ENCODE measurements at regions not wholly inside any gene's neighbourhood (a gene's known extent, or its start where the extent isn't known, plus 50 kb on each side); places are given as distances from the start of the nearest gene placed in this dataset.

DNA sequence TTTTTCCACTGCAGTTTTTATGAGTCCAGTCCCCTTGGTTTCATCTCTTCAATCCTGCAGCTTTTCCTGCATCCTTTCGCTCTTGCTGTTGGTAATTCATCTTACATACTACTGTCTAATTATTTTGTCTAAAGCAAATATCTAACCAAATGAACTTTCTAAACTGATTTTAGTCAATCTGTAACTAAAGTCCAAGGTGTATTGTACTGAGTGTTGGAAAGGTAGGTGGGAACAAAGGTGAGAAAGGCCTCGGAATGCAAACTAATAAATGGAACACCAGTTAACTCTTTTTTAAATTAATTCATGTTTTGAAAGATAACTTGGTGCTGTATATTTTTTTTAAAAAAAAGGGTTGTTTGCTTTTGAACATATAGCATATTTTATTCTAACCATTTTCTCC lies 152.7 kb upstream of the CYLC2 start:
- TF ChIP-seq, protein P1, sequence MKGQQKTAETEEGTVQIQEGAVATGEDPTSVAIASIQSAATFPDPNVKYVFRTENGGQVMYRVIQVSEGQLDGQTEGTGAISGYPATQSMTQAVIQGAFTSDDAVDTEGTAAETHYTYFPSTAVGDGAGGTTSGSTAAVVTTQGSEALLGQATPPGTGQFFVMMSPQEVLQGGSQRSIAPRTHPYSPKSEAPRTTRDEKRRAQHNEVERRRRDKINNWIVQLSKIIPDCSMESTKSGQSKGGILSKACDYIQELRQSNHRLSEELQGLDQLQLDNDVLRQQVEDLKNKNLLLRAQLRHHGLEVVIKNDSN (IDR thresholded peaks at IDR 0.05), result no peak
- TF ChIP-seq ZBTB7A (IDR thresholded peaks at IDR 0.05; ENCODE audit: low read depth) (no peak), EP300 (IDR thresholded peaks at IDR 0.05; ENCODE audit: borderline replicate concordance) (no peak), NFIC (IDR thresholded peaks at IDR 0.05) (no peak), TAF1 (IDR thresholded peaks at IDR 0.05; ENCODE audit: low read depth) (no peak), CEBPB (IDR thresholded peaks at IDR 0.05) (no peak), TEAD4 (IDR thresholded peaks at IDR 0.05) (no peak), TCF12 (IDR thresholded peaks at IDR 0.05; ENCODE audit: low read depth) (no peak), RAD21 (IDR thresholded peaks at IDR 0.05; ENCODE audit: low read depth) (no peak), FOXM1 (IDR thresholded peaks at IDR 0.05; ENCODE audit: borderline replicate concordance, low read depth) (no peak), YY1 (IDR thresholded peaks at IDR 0.05; ENCODE audit: low read depth) (no peak)
- TF ChIP-seq, protein P2, sequence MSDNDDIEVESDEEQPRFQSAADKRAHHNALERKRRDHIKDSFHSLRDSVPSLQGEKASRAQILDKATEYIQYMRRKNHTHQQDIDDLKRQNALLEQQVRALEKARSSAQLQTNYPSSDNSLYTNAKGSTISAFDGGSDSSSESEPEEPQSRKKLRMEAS (IDR thresholded peaks at IDR 0.05), result no peak
- TF ChIP-seq, protein P3, sequence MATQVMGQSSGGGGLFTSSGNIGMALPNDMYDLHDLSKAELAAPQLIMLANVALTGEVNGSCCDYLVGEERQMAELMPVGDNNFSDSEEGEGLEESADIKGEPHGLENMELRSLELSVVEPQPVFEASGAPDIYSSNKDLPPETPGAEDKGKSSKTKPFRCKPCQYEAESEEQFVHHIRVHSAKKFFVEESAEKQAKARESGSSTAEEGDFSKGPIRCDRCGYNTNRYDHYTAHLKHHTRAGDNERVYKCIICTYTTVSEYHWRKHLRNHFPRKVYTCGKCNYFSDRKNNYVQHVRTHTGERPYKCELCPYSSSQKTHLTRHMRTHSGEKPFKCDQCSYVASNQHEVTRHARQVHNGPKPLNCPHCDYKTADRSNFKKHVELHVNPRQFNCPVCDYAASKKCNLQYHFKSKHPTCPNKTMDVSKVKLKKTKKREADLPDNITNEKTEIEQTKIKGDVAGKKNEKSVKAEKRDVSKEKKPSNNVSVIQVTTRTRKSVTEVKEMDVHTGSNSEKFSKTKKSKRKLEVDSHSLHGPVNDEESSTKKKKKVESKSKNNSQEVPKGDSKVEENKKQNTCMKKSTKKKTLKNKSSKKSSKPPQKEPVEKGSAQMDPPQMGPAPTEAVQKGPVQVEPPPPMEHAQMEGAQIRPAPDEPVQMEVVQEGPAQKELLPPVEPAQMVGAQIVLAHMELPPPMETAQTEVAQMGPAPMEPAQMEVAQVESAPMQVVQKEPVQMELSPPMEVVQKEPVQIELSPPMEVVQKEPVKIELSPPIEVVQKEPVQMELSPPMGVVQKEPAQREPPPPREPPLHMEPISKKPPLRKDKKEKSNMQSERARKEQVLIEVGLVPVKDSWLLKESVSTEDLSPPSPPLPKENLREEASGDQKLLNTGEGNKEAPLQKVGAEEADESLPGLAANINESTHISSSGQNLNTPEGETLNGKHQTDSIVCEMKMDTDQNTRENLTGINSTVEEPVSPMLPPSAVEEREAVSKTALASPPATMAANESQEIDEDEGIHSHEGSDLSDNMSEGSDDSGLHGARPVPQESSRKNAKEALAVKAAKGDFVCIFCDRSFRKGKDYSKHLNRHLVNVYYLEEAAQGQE (IDR thresholded peaks at IDR 0.05; ENCODE audit: low read depth), result no peak

DNA sequence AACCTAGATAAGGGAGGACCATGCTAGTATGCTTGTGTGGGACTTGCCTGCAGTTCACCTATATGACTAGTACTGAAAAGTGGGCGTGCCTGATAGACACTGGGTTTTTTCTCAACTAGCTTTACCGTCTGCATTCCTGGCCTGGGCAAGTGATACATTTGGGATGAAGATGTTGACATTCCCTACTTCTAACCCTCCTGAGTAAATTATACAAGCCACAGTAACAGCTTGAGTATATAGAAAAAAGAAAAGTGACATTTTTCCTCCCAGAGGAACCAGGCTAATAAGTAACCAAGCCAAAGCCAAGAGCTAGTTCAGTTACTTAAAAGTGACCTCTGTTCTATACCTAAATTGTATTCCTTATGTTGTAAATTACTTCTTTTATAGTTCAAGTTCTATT lies 153.8 kb upstream of the CYLC2 start:
- TF ChIP-seq ZBTB7A (IDR thresholded peaks at IDR 0.05; ENCODE audit: low read depth), result no peak
- no peak for TF ChIP-seq CEBPB (IDR thresholded peaks at IDR 0.05)
- no peak for TF ChIP-seq YY1 (IDR thresholded peaks at IDR 0.05; ENCODE audit: low read depth)
- no peak for TF ChIP-seq FOXM1 (IDR thresholded peaks at IDR 0.05; ENCODE audit: borderline replicate concordance, low read depth)
- TF ChIP-seq TEAD4 (IDR thresholded peaks at IDR 0.05), result no peak
- no peak for TF ChIP-seq EGR1 (IDR thresholded peaks at IDR 0.05)
- TF ChIP-seq CREB1 (IDR thresholded peaks at IDR 0.05; ENCODE audit: low read depth), result no peak
- TF ChIP-seq NFIC (IDR thresholded peaks at IDR 0.05), result no peak

DNA sequence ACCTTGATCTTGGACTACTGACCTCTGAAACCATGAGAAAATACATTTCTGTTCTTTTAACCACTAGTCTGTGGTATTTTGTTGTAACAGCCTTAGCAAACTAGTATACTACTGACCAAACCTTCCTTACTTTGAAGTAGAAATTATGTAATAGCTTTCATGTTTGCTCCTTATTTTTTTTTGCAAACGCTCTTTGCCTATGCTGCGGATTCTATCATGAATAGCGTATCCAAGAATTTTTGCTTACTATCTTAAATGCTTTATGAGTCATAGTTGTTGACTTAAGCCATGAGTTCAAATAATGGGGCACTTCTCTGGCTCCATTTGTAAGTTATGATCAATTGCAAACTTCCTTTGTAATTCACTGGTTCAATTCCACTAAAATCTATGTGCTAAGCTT lies 154.8 kb upstream of the CYLC2 start:
- TF ChIP-seq RAD21 (IDR thresholded peaks at IDR 0.05; ENCODE audit: low read depth) (no peak), CREB1 (IDR thresholded peaks at IDR 0.05; ENCODE audit: low read depth) (no peak), FOXM1 (IDR thresholded peaks at IDR 0.05; ENCODE audit: borderline replicate concordance, low read depth) (no peak), EP300 (IDR thresholded peaks at IDR 0.05; ENCODE audit: borderline replicate concordance) (no peak), TCF12 (IDR thresholded peaks at IDR 0.05; ENCODE audit: low read depth) (no peak), ZBTB7A (IDR thresholded peaks at IDR 0.05; ENCODE audit: low read depth) (no peak)
- TF ChIP-seq, protein P1 (IDR thresholded peaks at IDR 0.05), result no peak
- TF ChIP-seq, protein P3 (IDR thresholded peaks at IDR 0.05; ENCODE audit: low read depth), result no peak

DNA sequence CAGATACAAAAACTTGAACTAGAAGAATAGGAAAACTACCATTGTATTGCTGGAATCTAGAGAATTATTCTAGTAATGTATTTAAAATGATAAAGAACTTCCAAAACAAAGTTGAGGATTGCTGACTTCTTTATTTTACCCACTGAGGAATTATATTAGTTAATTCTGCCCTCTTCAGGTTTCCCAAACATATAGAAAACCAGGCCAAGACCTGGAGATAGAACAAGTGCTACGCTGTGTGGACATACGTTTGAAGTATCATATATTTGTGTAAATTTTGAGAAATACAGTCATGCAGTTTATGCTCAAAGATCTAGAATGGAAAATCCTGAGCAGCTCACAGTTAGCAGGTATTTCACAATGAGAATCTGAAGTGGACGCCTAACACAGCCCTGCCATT lies 162.3 kb upstream of the CYLC2 start:
- TF ChIP-seq TAF1 (IDR thresholded peaks at IDR 0.05; ENCODE audit: low read depth) (no peak), CEBPB (IDR thresholded peaks at IDR 0.05) (no peak), NFIC (IDR thresholded peaks at IDR 0.05) (no peak), TEAD4 (IDR thresholded peaks at IDR 0.05) (no peak), ZBTB7A (IDR thresholded peaks at IDR 0.05; ENCODE audit: low read depth) (no peak), YY1 (IDR thresholded peaks at IDR 0.05; ENCODE audit: low read depth) (no peak), TCF12 (IDR thresholded peaks at IDR 0.05; ENCODE audit: low read depth) (no peak)
- TF ChIP-seq, protein P2 (IDR thresholded peaks at IDR 0.05), result no peak

DNA sequence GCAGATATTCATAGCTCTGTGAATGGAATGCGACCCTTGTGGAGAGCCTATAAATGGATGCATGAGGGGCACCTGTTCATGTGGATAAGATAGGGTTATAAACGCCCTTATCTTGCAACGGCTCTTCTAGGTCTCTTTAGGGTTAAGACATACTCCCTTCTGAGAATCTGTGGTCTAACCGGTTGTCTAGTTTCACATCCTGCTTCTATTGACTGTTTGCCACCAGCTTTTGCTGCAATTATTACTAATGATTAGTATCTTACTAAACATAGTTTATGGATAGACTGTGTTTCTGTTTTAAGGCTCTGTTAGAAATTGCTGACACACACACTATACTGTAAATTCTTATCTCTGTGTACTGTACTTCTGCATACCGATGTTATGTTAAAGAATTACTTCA lies 198.9 kb upstream of the CYLC2 start:
- TF ChIP-seq, protein P1 (IDR thresholded peaks at IDR 0.05), result no peak
- no peak for TF ChIP-seq RAD21 (IDR thresholded peaks at IDR 0.05; ENCODE audit: low read depth)

DNA sequence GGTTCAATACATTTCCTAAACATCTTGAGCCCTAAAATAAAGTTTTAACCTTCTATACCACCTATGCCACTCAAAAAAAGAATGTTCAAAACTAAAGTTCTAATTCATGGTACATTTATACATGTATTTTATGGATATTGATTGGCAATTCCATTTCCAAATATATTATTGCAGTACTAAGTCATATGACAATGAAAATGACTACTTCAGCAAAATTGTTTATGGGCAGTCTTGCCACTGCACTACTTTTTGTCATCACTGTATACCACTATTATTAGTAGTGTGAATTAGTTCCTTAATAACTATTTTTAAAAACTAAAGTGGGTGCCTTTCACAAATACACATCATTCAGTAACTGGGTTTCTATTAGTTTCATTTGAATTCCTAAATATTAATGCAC lies 199.6 kb upstream of the CYLC2 start:
- TF ChIP-seq TEAD4 (IDR thresholded peaks at IDR 0.05), result no peak
- TF ChIP-seq RAD21 (IDR thresholded peaks at IDR 0.05; ENCODE audit: low read depth), result no peak
- no peak for TF ChIP-seq CEBPB (IDR thresholded peaks at IDR 0.05)
- TF ChIP-seq, protein P2 (IDR thresholded peaks at IDR 0.05), result no peak
- no peak for TF ChIP-seq ZBTB7A (IDR thresholded peaks at IDR 0.05; ENCODE audit: low read depth)
- no peak for TF ChIP-seq YY1 (IDR thresholded peaks at IDR 0.05; ENCODE audit: low read depth)
- TF ChIP-seq TCF12 (IDR thresholded peaks at IDR 0.05; ENCODE audit: low read depth), result no peak
- TF ChIP-seq, protein P1 (IDR thresholded peaks at IDR 0.05), result no peak
- no peak for TF ChIP-seq TAF1 (IDR thresholded peaks at IDR 0.05; ENCODE audit: low read depth)
- TF ChIP-seq FOXM1 (IDR thresholded peaks at IDR 0.05; ENCODE audit: borderline replicate concordance, low read depth), result no peak
- TF ChIP-seq, protein P3 (IDR thresholded peaks at IDR 0.05; ENCODE audit: low read depth), result no peak
- no peak for TF ChIP-seq CREB1 (IDR thresholded peaks at IDR 0.05; ENCODE audit: low read depth)
- TF ChIP-seq NFIC (IDR thresholded peaks at IDR 0.05), result no peak

All from Ishikawa (cell line).